CD4-positive, alpha-beta memory T cell (primary cell): ENCODE measurements at regions not wholly inside any gene's neighbourhood (a gene's known extent, or its start where the extent isn't known, plus 50 kb on each side); places are given as distances from the start of the nearest gene placed in this dataset.
"Not testable (repeated sequence)": the region's sequence is repeated elsewhere in the genome, so short reads cannot be mapped to it uniquely, and the experiment has no call there.

Experiments
- CTCF ChIA-PET: fragments of 350-600 bp; sonication (Branson Sonifier 250); formaldehyde crosslinking; loops from one replicate; lab custom pipeline; 2021; ENCODE audit warnings: inconsistent platforms; ENCODE audit not compliant: partially characterized antibody; lab: Charles Lee
- POLR2A ChIA-PET: fragments of 350-600 bp; sonication (Branson Sonifier 250); formaldehyde crosslinking; loops from one replicate; lab custom pipeline; 2021; ENCODE audit not compliant: partially characterized antibody; lab: Charles Lee
- DNase-seq, 5 donors: peaks; one replicate each; pipeline versions ENCODE4 v3.0.0 to v3.0.0-alpha.2; 2020 to 2022; ENCODE audit warnings: mixed read lengths in 1 of 5
- H3K27ac ChIP-seq: one replicate; pipeline ENCODE4 v1.7.0; 2013; ENCODE audit warnings: low read depth, low read length
- H3K27me3 ChIP-seq: 2 replicates; pipeline ENCODE4 v1.7.0; 2013; ENCODE audit warnings: mild to moderate bottlenecking, low read length, moderate library complexity; ENCODE audit not compliant: insufficient read depth
- H3K36me3 ChIP-seq: 2 replicates; pipeline ENCODE4 v1.7.0; 2013; ENCODE audit warnings: mild to moderate bottlenecking, low read length, moderate library complexity; ENCODE audit not compliant: insufficient read depth
- H3K4me1 ChIP-seq: 2 replicates; pipeline ENCODE4 v1.7.0; 2013; ENCODE audit warnings: mild to moderate bottlenecking, low read length, moderate library complexity; ENCODE audit not compliant: insufficient read depth
- H3K4me3 ChIP-seq, 2 donors: one replicate each; pipeline ENCODE4 v1.7.0; 2013; ENCODE audit warnings: low read length in 2 of 2, mild to moderate bottlenecking in 1 of 2
- H3K9me3 ChIP-seq, 2 donors: one replicate each; pipeline ENCODE4 v1.7.0; 2013; ENCODE audit warnings: low read length in 2 of 2, control low read depth in 1 of 2; ENCODE audit not compliant: control insufficient read depth in 1 of 2
- H3K27ac Mint-ChIP-seq, 7 donors: one replicate each; pipeline ENCODE4 v1.8.0; 2020 to 2021; ENCODE audit warnings: mixed read lengths in 7 of 7, mild to moderate bottlenecking in 6 of 7, inconsistent platforms in 3 of 7, moderate library complexity in 3 of 7
- H3K27me3 Mint-ChIP-seq, 2 donors: one replicate each; pipeline ENCODE4 v1.8.0; 2020 to 2021; ENCODE audit warnings: mixed read lengths in 2 of 2
- H3K36me3 Mint-ChIP-seq, 2 donors: one replicate each; pipeline ENCODE4 v1.8.0; 2020 to 2021; ENCODE audit warnings: mixed read lengths in 2 of 2, inconsistent platforms in 1 of 2, mild to moderate bottlenecking in 1 of 2
- H3K4me1 Mint-ChIP-seq, 4 donors: one replicate each; pipeline ENCODE4 v1.8.0; 2020 to 2021; ENCODE audit warnings: mixed read lengths in 4 of 4, mild to moderate bottlenecking in 1 of 4
- H3K4me3 Mint-ChIP-seq, 8 donors: one replicate each; pipeline ENCODE4 v1.8.0; 2020 to 2021; ENCODE audit warnings: mixed read lengths in 8 of 8, mild to moderate bottlenecking in 7 of 8, moderate library complexity in 6 of 8, inconsistent platforms in 3 of 8
- H3K9me3 Mint-ChIP-seq, 8 donors: one replicate each; pipeline ENCODE4 v1.8.0; 2020 to 2021; ENCODE audit warnings: mixed read lengths in 8 of 8, mild to moderate bottlenecking in 5 of 8, inconsistent platforms in 3 of 8, moderate library complexity in 1 of 8
- intact Hi-C: fragments of 100-400 bp; cut with micrococcal nuclease; formaldehyde crosslinking; loops from one replicate; pipeline ENCODE4 v1.15.1; 2023

GRCh38 chrX:734362-734761, 103.8 kb downstream of the SHOX start:
- no peaks in the 10 kb centered on the region for H3K9me3 ChIP-seq
- intact Hi-C loops: no loop called here
- peaks cover 0 to 12% (median 3%) of the 10 kb centered on the region in 8 donors for H3K9me3 Mint-ChIP-seq
- H3K4me1 Mint-ChIP-seq: no peaks in the 10 kb centered on the region
- H3K27me3 Mint-ChIP-seq: peaks cover 0 to 1% of the 10 kb centered on the region in 2 donors
- no peaks in the 10 kb centered on the region for H3K36me3 ChIP-seq
- POLR2A ChIA-PET: no interaction called here
- H3K4me3 Mint-ChIP-seq: no peak overlapping the region
- DNase-seq: no peak
- H3K27me3 ChIP-seq: no peaks in the 10 kb centered on the region
- no peaks in the 10 kb centered on the region for H3K4me1 ChIP-seq
- no peaks in the 10 kb centered on the region for H3K36me3 Mint-ChIP-seq
- H3K4me3 ChIP-seq: no peak overlapping the region
- CTCF ChIA-PET: no interaction called here
- H3K27ac ChIP-seq: no peak overlapping the region
- H3K27ac Mint-ChIP-seq: no peak overlapping the region

GRCh38 chrX:733961-734360, 103.4 kb downstream of the SHOX start:
- Histone ChIP-seq H3K27me3 (no peaks in the 10 kb centered on the region), H3K9me3 (no peaks in the 10 kb centered on the region), H3K4me1 (no peaks in the 10 kb centered on the region), H3K27ac (no peak overlapping the region), H3K36me3 (no peaks in the 10 kb centered on the region), H3K4me3 (no peak overlapping the region)
- ChIA-PET CTCF (no interaction called here), POLR2A (no interaction called here)
- no peak for DNase-seq
- H3K27ac Mint-ChIP-seq: no peak overlapping the region
- no peaks in the 10 kb centered on the region for H3K36me3 Mint-ChIP-seq
- H3K4me1 Mint-ChIP-seq: no peaks in the 10 kb centered on the region
- peaks cover 0 to 1% of the 10 kb centered on the region in 2 donors for H3K27me3 Mint-ChIP-seq
- peaks cover 0 to 12% (median 3%) of the 10 kb centered on the region in 8 donors for H3K9me3 Mint-ChIP-seq
- intact Hi-C loops: no loop called here
- no peak overlapping the region for H3K4me3 Mint-ChIP-seq

GRCh38 chrX:729583-730409, 99.2 kb downstream of the SHOX start:
- peaks cover 0 to 8% (median 1%) of the 10 kb centered on the region in 8 donors for H3K9me3 Mint-ChIP-seq
- ChIA-PET POLR2A (no interaction called here), CTCF (no interaction called here)
- Histone ChIP-seq H3K27me3 (no peaks in the 10 kb centered on the region), H3K4me3 (no peak overlapping the region), H3K36me3 (no peaks in the 10 kb centered on the region), H3K4me1 (no peaks in the 10 kb centered on the region), H3K27ac (no peak overlapping the region), H3K9me3 (no peaks in the 10 kb centered on the region)
- intact Hi-C loops: no loop called here
- H3K27ac Mint-ChIP-seq: no peak overlapping the region
- no peaks in the 10 kb centered on the region for H3K36me3 Mint-ChIP-seq
- H3K27me3 Mint-ChIP-seq: no peaks in the 10 kb centered on the region
- DNase-seq: no peak
- peak overlapping the region in 1 of 8 donors; percentile 58 for H3K4me3 Mint-ChIP-seq
- H3K4me1 Mint-ChIP-seq: no peaks in the 10 kb centered on the region

GRCh38 chrX:729101-729500, 98.5 kb downstream of the SHOX start:
- H3K27ac Mint-ChIP-seq, H3K4me1 Mint-ChIP-seq, H3K9me3 ChIP-seq, H3K27ac ChIP-seq, H3K27me3 ChIP-seq, H3K9me3 Mint-ChIP-seq, intact Hi-C loops, H3K36me3 ChIP-seq, H3K4me3 Mint-ChIP-seq, H3K4me1 ChIP-seq, DNase-seq, CTCF ChIA-PET, H3K36me3 Mint-ChIP-seq, H3K27me3 Mint-ChIP-seq, H3K4me3 ChIP-seq, POLR2A ChIA-PET: not testable (repeated sequence)

- H3K4me1 Mint-ChIP-seq, H3K4me3 ChIP-seq, H3K9me3 ChIP-seq, H3K36me3 Mint-ChIP-seq, H3K27ac Mint-ChIP-seq, CTCF ChIA-PET, H3K27me3 Mint-ChIP-seq, H3K36me3 ChIP-seq, intact Hi-C loops, H3K4me1 ChIP-seq, POLR2A ChIA-PET, H3K27me3 ChIP-seq, H3K4me3 Mint-ChIP-seq, DNase-seq, H3K27ac ChIP-seq: not testable (repeated sequence)
- H3K9me3 Mint-ChIP-seq: peaks cover 0 to 11% (median 6%) of the 10 kb centered on the region in 8 donors
These were observed 98.0 kb downstream of the SHOX start for GRCh38 chrX:728639-729038.

- Mint-ChIP-seq H3K27ac (no peak overlapping the region), H3K27me3 (no peaks in the 10 kb centered on the region), H3K4me3 (no peak overlapping the region), H3K4me1 (no peaks in the 10 kb centered on the region), H3K36me3 (no peaks in the 10 kb centered on the region), H3K9me3 (peaks cover 0 to 14% (median 8%) of the 10 kb centered on the region in 8 donors)
- intact Hi-C loops: no loop called here
- CTCF ChIA-PET: no interaction called here
- Histone ChIP-seq H3K36me3 (no peaks in the 10 kb centered on the region), H3K4me3 (no peak overlapping the region), H3K9me3 (peaks cover 0 to 13% of the 10 kb centered on the region in 2 donors), H3K4me1 (no peaks in the 10 kb centered on the region), H3K27ac (no peak overlapping the region), H3K27me3 (no peaks in the 10 kb centered on the region)
- no peak for DNase-seq
- POLR2A ChIA-PET: no interaction called here
These were observed 97.4 kb downstream of the SHOX start for GRCh38 chrX:727738-728621.

- H3K4me3 Mint-ChIP-seq: no peak overlapping the region
- no peaks in the 10 kb centered on the region for H3K4me1 Mint-ChIP-seq
- Histone ChIP-seq H3K4me3 (no peak overlapping the region), H3K9me3 (peaks cover 0 to 13% of the 10 kb centered on the region in 2 donors), H3K27me3 (no peaks in the 10 kb centered on the region), H3K27ac (no peak overlapping the region), H3K4me1 (no peaks in the 10 kb centered on the region), H3K36me3 (no peaks in the 10 kb centered on the region)
- H3K27ac Mint-ChIP-seq: no peak overlapping the region
- H3K27me3 Mint-ChIP-seq: no peaks in the 10 kb centered on the region
- H3K36me3 Mint-ChIP-seq: no peaks in the 10 kb centered on the region
- no peak for DNase-seq
- H3K9me3 Mint-ChIP-seq: peaks cover 0 to 15% (median 8%) of the 10 kb centered on the region in 8 donors
- POLR2A ChIA-PET: no interaction called here
- intact Hi-C loops: no loop called here
- CTCF ChIA-PET: no interaction called here
These were observed 95.4 kb downstream of the SHOX start for GRCh38 chrX:725971-726370.
